ENCODE measurements at regions not wholly inside any gene's neighbourhood (a gene's known extent, or its start where the extent isn't known, plus 50 kb on each side); places are given as distances from the start of the nearest gene placed in this dataset.

GRCh38 chr3:161957467-161957866 is 460.9 kb downstream of the OTOL1 start:
- DNase-seq (ENCODE audit: low spot score in 2 of 2, unreplicated experiment in 2 of 2) = no peak
- no peaks in the 10 kb centered on the region for H3K36me3 Mint-ChIP-seq
- H3K27ac Mint-ChIP-seq = no peak overlapping the region
- H3K27me3 Mint-ChIP-seq (ENCODE audit: low read depth) = no peaks in the 10 kb centered on the region
- H3K9me3 Mint-ChIP-seq = no peaks in the 10 kb centered on the region
- TF ChIP-seq CTCF (IDR thresholded peaks at IDR 0.05; ENCODE audit: unreplicated experiment) = no peak
- peaks cover 7% of the 10 kb centered on the region for H3K4me1 Mint-ChIP-seq
- no peak overlapping the region for H3K4me3 Mint-ChIP-seq

- TF ChIP-seq CTCF (IDR thresholded peaks at IDR 0.05; ENCODE audit: unreplicated experiment) = no peak
- H3K4me3 Mint-ChIP-seq = no peak overlapping the region
- peaks cover 9% of the 10 kb centered on the region for H3K9me3 Mint-ChIP-seq
- no peak for DNase-seq (ENCODE audit: low spot score in 2 of 2, unreplicated experiment in 2 of 2)
- no peaks in the 10 kb centered on the region for H3K27me3 Mint-ChIP-seq (ENCODE audit: low read depth)
- no peak overlapping the region for H3K27ac Mint-ChIP-seq
- no peaks in the 10 kb centered on the region for H3K36me3 Mint-ChIP-seq
- no peaks in the 10 kb centered on the region for H3K4me1 Mint-ChIP-seq
Measured at GRCh38 chr3:161964857-161965256, 468.2 kb downstream of the OTOL1 start.

GRCh38 chr3:161969867-161970266 is 473.3 kb downstream of the OTOL1 start:
- Mint-ChIP-seq H3K4me1 (peaks cover 3% of the 10 kb centered on the region), H3K9me3 (peaks cover 4% of the 10 kb centered on the region), H3K27me3 (ENCODE audit: low read depth) (no peaks in the 10 kb centered on the region), H3K36me3 (no peaks in the 10 kb centered on the region), H3K27ac (no peak overlapping the region), H3K4me3 (no peak overlapping the region)
- DNase-seq (ENCODE audit: low spot score in 2 of 2, unreplicated experiment in 2 of 2) = no peak
- TF ChIP-seq CTCF (IDR thresholded peaks at IDR 0.05; ENCODE audit: unreplicated experiment) = no peak

GRCh38 chr3:161975201-161975600 is 478.6 kb downstream of the OTOL1 start:
- Mint-ChIP-seq H3K36me3 (no peaks in the 10 kb centered on the region), H3K27me3 (ENCODE audit: low read depth) (no peaks in the 10 kb centered on the region), H3K9me3 (peaks cover 4% of the 10 kb centered on the region), H3K27ac (no peak overlapping the region), H3K4me1 (peaks cover 2% of the 10 kb centered on the region), H3K4me3 (no peak overlapping the region)
- TF ChIP-seq CTCF (IDR thresholded peaks at IDR 0.05; ENCODE audit: unreplicated experiment) = no peak
- no peak for DNase-seq (ENCODE audit: low spot score in 2 of 2, unreplicated experiment in 2 of 2)

- TF ChIP-seq CTCF (IDR thresholded peaks at IDR 0.05; ENCODE audit: unreplicated experiment) = no peak
- Mint-ChIP-seq H3K4me3 (no peak overlapping the region), H3K9me3 (peaks cover 4% of the 10 kb centered on the region), H3K4me1 (peaks cover 2% of the 10 kb centered on the region), H3K27ac (no peak overlapping the region), H3K27me3 (ENCODE audit: low read depth) (no peaks in the 10 kb centered on the region), H3K36me3 (no peaks in the 10 kb centered on the region)
- no peak for DNase-seq (ENCODE audit: low spot score in 2 of 2, unreplicated experiment in 2 of 2)
Measured at GRCh38 chr3:161977063-161977462, 480.5 kb downstream of the OTOL1 start.

- TF ChIP-seq CTCF (IDR thresholded peaks at IDR 0.05; ENCODE audit: unreplicated experiment) = no peak
- H3K4me1 Mint-ChIP-seq = no peaks in the 10 kb centered on the region
- H3K9me3 Mint-ChIP-seq = peaks cover 4% of the 10 kb centered on the region
- no peaks in the 10 kb centered on the region for H3K27me3 Mint-ChIP-seq (ENCODE audit: low read depth)
- no peaks in the 10 kb centered on the region for H3K36me3 Mint-ChIP-seq
- no peak for DNase-seq (ENCODE audit: low spot score in 2 of 2, unreplicated experiment in 2 of 2)
- H3K4me3 Mint-ChIP-seq = no peak overlapping the region
- H3K27ac Mint-ChIP-seq = no peak overlapping the region
Measured at GRCh38 chr3:161977850-161978249, 481.2 kb downstream of the OTOL1 start.

All from mesothelial cell of epicardium (in vitro differentiated cells).